HepG2 (cell line): ENCODE measurements at regions not wholly inside any gene's neighbourhood (a gene's known extent, or its start where the extent isn't known, plus 50 kb on each side); places are given as distances from the start of the nearest gene placed in this dataset.

Source experiments
- FOXC1 ChIP-seq: sonication (generic); formaldehyde crosslinking; IDR thresholded peaks from 2 replicates; pipeline ENCODE4 v1.8.0; 2022; ENCODE audit warnings: mild to moderate bottlenecking, missing genetic modification reagents, borderline replicate concordance
- HHEX ChIP-seq: IDR thresholded peaks from 2 replicates; pipeline ENCODE4 v1.6.1; 2016; ENCODE audit warnings: control low read depth
- HNRNPUL1 ChIP-seq: fragments of 200-400 bp; formaldehyde crosslinking; IDR thresholded peaks from 2 replicates; pipeline ENCODE4 v1.6.1; 2017; ENCODE audit warnings: low read depth, mild to moderate bottlenecking, low read length, moderate library complexity
- JARID2 ChIP-seq: sonication (generic); formaldehyde crosslinking; IDR thresholded peaks from 2 replicates; pipeline ENCODE4 v1.8.1; 2023; ENCODE audit warnings: missing genetic modification reagents, inconsistent platforms; ENCODE audit not compliant: insufficient replicate concordance
- KAT8 ChIP-seq: IDR thresholded peaks from 2 replicates; pipeline ENCODE4 v1.6.1; 2016; ENCODE audit warnings: missing genetic modification reagents, missing compliant biosample characterization
- KDM4B ChIP-seq: sonication (generic); formaldehyde crosslinking; IDR thresholded peaks from 2 replicates; pipeline ENCODE4 v1.4.0; 2020; ENCODE audit warnings: missing genetic modification reagents
- MAFF ChIP-seq: IDR thresholded peaks from 2 replicates; pipeline ENCODE4 v1.6.1; 2011; ENCODE audit warnings: low read depth, low read length, improper control_type of control experiment
- MIER3 ChIP-seq: IDR thresholded peaks from 2 replicates; pipeline ENCODE4 v1.6.1; 2016; ENCODE audit warnings: missing compliant biosample characterization, borderline replicate concordance
- PPARG ChIP-seq: conservative IDR thresholded peaks from 2 replicates; pipeline ENCODE4 v1.6.1; 2016; ENCODE audit warnings: missing biosample characterization, missing genetic modification reagents
- RARA ChIP-seq: IDR thresholded peaks from 2 replicates; pipeline ENCODE4 v1.6.1; 2016; ENCODE audit warnings: missing genetic modification reagents, missing compliant biosample characterization
- SATB2 ChIP-seq: sonication (generic); formaldehyde crosslinking; IDR thresholded peaks from 2 replicates; pipeline ENCODE4 v1.5.0; 2020; ENCODE audit warnings: missing genetic modification reagents
- ZBTB3 ChIP-seq: sonication (generic); formaldehyde crosslinking; IDR thresholded peaks from 2 replicates; pipeline ENCODE4 v1.4.0; 2020; ENCODE audit warnings: low read depth, mild to moderate bottlenecking, moderate library complexity, missing genetic modification reagents, borderline replicate concordance
- ZBTB8A ChIP-seq: sonication (generic); formaldehyde crosslinking; IDR thresholded peaks from 2 replicates; pipeline ENCODE4 v1.4.0; 2020; ENCODE audit warnings: mild to moderate bottlenecking, low read depth, missing genetic modification reagents, borderline replicate concordance
- ZFP36 ChIP-seq: fragments of 150-350 bp; IDR thresholded peaks from 2 replicates; pipeline ENCODE4 v1.6.1; 2018; ENCODE audit warnings: borderline replicate concordance, low read length, low read depth; ENCODE audit not compliant: partially characterized antibody
- ZNF432 ChIP-seq: sonication (generic); formaldehyde crosslinking; IDR thresholded peaks from 2 replicates; pipeline ENCODE4 v1.5.0; 2020; ENCODE audit warnings: missing genetic modification reagents, mild to moderate bottlenecking, borderline replicate concordance
- ZNF441 ChIP-seq: sonication (generic); formaldehyde crosslinking; IDR thresholded peaks from 2 replicates; pipeline ENCODE4 v1.7.0; 2021; ENCODE audit warnings: missing genetic modification reagents, borderline replicate concordance
- ZNF546 ChIP-seq: sonication (generic); formaldehyde crosslinking; conservative IDR thresholded peaks from 2 replicates; pipeline ENCODE4 v1.8.1; 2023; ENCODE audit warnings: mild to moderate bottlenecking, missing genetic modification reagents
- ZNF570 ChIP-seq: sonication (generic); formaldehyde crosslinking; IDR thresholded peaks from 2 replicates; pipeline ENCODE4 v1.4.0; 2020; ENCODE audit warnings: mild to moderate bottlenecking, missing genetic modification reagents, borderline replicate concordance
- TF ChIP-seq, protein P1 (sequence below): sonication (generic); formaldehyde crosslinking; IDR thresholded peaks from 2 replicates; pipeline ENCODE4 v1.5.1; 2020; ENCODE audit warnings: mild to moderate bottlenecking, moderate library complexity, missing genetic modification reagents
- TF ChIP-seq, protein P2 (sequence below): sonication (generic); formaldehyde crosslinking; IDR thresholded peaks from 2 replicates; pipeline ENCODE4 v1.8.0; 2022; ENCODE audit warnings: missing genetic modification reagents, mild to moderate bottlenecking, borderline replicate concordance
- TF ChIP-seq, protein P3 (sequence below): sonication (generic); formaldehyde crosslinking; IDR thresholded peaks from 2 replicates; pipeline ENCODE4 v1.8.0; 2022; ENCODE audit warnings: missing genetic modification reagents, mild to moderate bottlenecking, moderate library complexity, borderline replicate concordance
- TF ChIP-seq, protein P4 (sequence below): sonication (generic); formaldehyde crosslinking; IDR thresholded peaks from 2 replicates; pipeline ENCODE4 v1.5.1; 2020; ENCODE audit warnings: missing genetic modification reagents, mild to moderate bottlenecking, borderline replicate concordance
- TF ChIP-seq, protein P5 (sequence below): IDR thresholded peaks from 2 replicates; pipeline ENCODE4 v1.6.1; 2016; ENCODE audit warnings: low read depth, borderline replicate concordance

DNA sequence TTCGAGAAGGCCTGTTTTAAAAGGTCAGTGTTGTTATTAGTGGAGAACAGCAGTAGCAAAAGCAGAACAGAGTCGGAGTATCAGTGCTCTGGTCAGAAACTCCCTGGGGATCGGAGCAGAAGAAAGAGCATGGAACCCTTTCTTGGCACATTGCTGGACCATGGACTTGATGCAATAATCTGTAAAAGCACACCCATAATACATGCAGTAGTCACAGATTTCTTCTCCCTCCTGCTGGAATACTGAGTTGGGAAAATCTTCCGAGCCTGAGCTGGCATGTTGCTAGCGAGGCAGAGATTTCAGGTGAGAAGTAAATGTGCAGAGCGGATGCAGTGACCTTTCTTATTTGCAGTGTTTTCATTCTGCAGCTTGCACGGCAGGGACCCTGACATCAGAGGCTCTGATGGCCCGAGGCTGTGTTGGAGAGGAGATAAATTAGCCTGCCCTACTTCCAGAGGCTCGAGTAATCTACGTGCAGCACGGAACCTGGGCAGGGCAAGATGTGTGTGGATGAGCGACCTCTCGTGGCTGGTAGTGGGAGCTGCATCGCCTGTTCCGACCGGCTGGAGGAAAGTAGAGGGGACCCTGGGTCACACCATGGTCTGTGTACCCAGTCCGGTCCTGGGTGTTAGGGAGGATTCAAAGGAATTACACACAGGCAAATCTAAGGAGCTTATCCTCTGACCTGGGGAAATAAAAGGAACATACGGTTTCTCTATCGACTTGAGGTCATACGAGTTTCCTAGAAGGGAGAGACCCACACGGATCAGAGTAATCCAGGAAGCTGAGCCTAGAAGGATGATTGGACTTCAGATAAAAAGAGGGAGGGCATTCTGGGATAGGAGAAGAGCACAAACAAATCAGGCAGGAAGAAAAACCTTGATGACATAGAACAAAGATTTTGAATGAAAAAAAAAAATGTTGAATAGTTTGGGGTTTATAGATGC is 137.0 kb upstream of the STMND1 start (continued):
- TF ChIP-seq MIER3 (CRISPR knock-in tag) (0 out of 2 replicates have a peak, but pooled peaks have one; percentile 43), SATB2 (no peak), ZBTB3 (CRISPR knock-in tag) (no peak), HHEX (CRISPR knock-in tag) (no peak), JARID2 (CRISPR knock-in tag) (no peak), HNRNPUL1 (no peak), ZNF432 (CRISPR knock-in tag) (no peak), KAT8 (CRISPR knock-in tag) (no peak), ZBTB8A (CRISPR knock-in tag) (no peak), MAFF (no peak), KDM4B (no peak), RARA (CRISPR knock-in tag) (0 out of 2 replicates have a peak, but pooled peaks have one; percentile 23), ZNF441 (CRISPR knock-in tag) (no peak), ZNF570 (no peak), ZFP36 (peak; percentile 56), FOXC1 (CRISPR knock-in tag) (peak; percentile 70; the same call in 1 of the 2 replicates), ZNF546 (CRISPR knock-in tag) (no peak), PPARG (CRISPR knock-in tag) (no peak)
- TF ChIP-seq, protein P1, sequence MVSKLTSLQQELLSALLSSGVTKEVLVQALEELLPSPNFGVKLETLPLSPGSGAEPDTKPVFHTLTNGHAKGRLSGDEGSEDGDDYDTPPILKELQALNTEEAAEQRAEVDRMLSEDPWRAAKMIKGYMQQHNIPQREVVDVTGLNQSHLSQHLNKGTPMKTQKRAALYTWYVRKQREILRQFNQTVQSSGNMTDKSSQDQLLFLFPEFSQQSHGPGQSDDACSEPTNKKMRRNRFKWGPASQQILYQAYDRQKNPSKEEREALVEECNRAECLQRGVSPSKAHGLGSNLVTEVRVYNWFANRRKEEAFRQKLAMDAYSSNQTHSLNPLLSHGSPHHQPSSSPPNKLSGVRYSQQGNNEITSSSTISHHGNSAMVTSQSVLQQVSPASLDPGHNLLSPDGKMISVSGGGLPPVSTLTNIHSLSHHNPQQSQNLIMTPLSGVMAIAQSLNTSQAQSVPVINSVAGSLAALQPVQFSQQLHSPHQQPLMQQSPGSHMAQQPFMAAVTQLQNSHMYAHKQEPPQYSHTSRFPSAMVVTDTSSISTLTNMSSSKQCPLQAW (CRISPR knock-in tag): peak; percentile 58; the same call in 1 of the 2 replicates
- TF ChIP-seq, protein P2, sequence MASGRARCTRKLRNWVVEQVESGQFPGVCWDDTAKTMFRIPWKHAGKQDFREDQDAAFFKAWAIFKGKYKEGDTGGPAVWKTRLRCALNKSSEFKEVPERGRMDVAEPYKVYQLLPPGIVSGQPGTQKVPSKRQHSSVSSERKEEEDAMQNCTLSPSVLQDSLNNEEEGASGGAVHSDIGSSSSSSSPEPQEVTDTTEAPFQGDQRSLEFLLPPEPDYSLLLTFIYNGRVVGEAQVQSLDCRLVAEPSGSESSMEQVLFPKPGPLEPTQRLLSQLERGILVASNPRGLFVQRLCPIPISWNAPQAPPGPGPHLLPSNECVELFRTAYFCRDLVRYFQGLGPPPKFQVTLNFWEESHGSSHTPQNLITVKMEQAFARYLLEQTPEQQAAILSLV (CRISPR knock-in tag): 0 out of 2 replicates have a peak, but pooled peaks have one; percentile 25
- TF ChIP-seq, protein P3, sequence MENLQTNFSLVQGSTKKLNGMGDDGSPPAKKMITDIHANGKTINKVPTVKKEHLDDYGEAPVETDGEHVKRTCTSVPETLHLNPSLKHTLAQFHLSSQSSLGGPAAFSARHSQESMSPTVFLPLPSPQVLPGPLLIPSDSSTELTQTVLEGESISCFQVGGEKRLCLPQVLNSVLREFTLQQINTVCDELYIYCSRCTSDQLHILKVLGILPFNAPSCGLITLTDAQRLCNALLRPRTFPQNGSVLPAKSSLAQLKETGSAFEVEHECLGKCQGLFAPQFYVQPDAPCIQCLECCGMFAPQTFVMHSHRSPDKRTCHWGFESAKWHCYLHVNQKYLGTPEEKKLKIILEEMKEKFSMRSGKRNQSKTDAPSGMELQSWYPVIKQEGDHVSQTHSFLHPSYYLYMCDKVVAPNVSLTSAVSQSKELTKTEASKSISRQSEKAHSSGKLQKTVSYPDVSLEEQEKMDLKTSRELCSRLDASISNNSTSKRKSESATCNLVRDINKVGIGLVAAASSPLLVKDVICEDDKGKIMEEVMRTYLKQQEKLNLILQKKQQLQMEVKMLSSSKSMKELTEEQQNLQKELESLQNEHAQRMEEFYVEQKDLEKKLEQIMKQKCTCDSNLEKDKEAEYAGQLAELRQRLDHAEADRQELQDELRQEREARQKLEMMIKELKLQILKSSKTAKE (CRISPR knock-in tag): no peak
- TF ChIP-seq, protein P4, sequence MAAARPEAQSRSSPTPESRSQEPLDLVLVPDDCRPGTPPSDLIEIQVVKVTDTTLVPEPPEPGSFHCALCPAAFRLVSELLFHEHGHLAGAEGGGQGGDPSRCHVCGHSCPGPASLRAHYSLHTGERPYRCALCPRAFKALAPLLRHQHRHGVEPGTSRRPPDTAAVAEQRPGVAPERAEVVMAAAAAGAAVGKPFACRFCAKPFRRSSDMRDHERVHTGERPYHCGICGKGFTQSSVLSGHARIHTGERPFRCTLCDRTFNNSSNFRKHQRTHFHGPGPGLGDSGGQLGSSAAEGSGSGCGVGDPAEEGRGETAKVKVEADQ (CRISPR knock-in tag): peak; percentile 57
- TF ChIP-seq, protein P5, sequence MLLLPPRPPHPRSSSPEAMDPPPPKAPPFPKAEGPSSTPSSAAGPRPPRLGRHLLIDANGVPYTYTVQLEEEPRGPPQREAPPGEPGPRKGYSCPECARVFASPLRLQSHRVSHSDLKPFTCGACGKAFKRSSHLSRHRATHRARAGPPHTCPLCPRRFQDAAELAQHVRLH (CRISPR knock-in tag): 0 out of 2 replicates have a peak, but pooled peaks have one; percentile 46
